ENCODE measurements at regions not wholly inside any gene's neighbourhood (a gene's known extent, or its start where the extent isn't known, plus 50 kb on each side); places are given as distances from the start of the nearest gene placed in this dataset.
"Not testable (repeated sequence)": the region's sequence is repeated elsewhere in the genome, so short reads cannot be mapped to it uniquely, and the experiment has no call there.

DNA sequence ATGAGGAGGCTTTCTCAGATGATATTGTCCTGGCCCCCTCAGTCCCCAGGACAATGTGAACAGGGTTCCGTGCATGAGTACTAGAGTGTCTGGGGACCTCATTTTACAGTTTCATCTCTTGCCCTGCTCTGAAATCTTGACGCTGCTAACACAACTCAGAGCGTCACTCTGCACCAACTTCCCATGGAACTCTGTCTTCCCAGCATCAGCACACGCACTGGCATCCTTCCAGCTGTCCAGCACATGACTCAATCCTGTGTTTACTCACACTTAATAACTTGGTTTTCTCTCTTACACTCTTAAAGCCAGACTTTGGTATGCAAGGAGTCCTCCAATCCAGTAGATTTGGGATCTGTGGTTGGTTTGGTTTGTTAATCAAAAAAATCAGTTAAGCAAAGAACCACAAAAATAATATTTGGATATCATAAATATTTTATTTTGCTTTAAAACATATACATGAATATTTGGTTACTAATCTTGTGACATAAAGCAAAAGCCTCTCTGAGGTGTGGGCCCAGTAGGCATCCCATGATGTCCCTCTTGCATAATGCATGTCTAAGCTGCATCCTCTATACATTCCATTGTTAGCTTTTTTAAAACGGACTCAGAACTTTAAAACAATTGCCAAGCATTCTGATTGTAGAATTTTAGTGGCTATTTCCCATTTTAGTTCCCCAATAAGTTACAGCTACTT is 131.0 kb downstream of the CXCL12 start:
- H3K9me3 Mint-ChIP-seq (ENCODE audit: unreplicated experiment) = no peaks in the 10 kb centered on the region
- peaks cover 33% of the 10 kb centered on the region for H3K27me3 Mint-ChIP-seq (ENCODE audit: unreplicated experiment)
- H3K36me3 Mint-ChIP-seq (ENCODE audit: unreplicated experiment) = no peaks in the 10 kb centered on the region
- no peak overlapping the region for H3K4me3 Mint-ChIP-seq (ENCODE audit: unreplicated experiment)
- H3K4me1 Mint-ChIP-seq (ENCODE audit: unreplicated experiment) = peaks cover 12% of the 10 kb centered on the region
- TF ChIP-seq, protein P1, sequence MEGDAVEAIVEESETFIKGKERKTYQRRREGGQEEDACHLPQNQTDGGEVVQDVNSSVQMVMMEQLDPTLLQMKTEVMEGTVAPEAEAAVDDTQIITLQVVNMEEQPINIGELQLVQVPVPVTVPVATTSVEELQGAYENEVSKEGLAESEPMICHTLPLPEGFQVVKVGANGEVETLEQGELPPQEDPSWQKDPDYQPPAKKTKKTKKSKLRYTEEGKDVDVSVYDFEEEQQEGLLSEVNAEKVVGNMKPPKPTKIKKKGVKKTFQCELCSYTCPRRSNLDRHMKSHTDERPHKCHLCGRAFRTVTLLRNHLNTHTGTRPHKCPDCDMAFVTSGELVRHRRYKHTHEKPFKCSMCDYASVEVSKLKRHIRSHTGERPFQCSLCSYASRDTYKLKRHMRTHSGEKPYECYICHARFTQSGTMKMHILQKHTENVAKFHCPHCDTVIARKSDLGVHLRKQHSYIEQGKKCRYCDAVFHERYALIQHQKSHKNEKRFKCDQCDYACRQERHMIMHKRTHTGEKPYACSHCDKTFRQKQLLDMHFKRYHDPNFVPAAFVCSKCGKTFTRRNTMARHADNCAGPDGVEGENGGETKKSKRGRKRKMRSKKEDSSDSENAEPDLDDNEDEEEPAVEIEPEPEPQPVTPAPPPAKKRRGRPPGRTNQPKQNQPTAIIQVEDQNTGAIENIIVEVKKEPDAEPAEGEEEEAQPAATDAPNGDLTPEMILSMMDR (IDR thresholded peaks at IDR 0.05) = no peak
- H3K27ac Mint-ChIP-seq (ENCODE audit: unreplicated experiment) = no peak overlapping the region
- no peak for DNase-seq (ENCODE audit: extremely low spot score, unreplicated experiment)

DNA sequence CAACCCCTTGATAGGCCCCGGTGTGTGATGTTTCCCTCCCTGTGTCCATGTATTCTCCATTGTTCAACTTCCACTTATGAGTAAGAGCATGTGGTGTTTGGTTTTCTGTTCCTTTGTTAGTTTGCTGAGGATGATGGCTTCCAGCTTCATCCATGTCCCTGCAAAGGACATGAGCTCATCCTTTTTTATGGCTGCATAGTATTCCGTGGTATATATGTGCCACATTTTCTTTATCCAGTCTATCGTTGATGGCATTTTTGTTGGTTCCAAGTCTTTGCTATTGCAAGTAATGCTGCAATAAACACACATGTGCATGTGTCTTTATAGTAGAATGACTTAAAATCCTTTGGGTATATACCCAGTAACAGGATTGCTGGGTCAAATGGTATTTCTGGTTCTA is 132.3 kb downstream of the CXCL12 start:
- H3K27me3 Mint-ChIP-seq (ENCODE audit: unreplicated experiment) = peaks cover 40% of the 10 kb centered on the region
- H3K36me3 Mint-ChIP-seq (ENCODE audit: unreplicated experiment); H3K4me3 Mint-ChIP-seq (ENCODE audit: unreplicated experiment); H3K9me3 Mint-ChIP-seq (ENCODE audit: unreplicated experiment); DNase-seq (ENCODE audit: extremely low spot score, unreplicated experiment); H3K27ac Mint-ChIP-seq (ENCODE audit: unreplicated experiment): not testable (repeated sequence)
- H3K4me1 Mint-ChIP-seq (ENCODE audit: unreplicated experiment) = peaks cover 12% of the 10 kb centered on the region

DNA sequence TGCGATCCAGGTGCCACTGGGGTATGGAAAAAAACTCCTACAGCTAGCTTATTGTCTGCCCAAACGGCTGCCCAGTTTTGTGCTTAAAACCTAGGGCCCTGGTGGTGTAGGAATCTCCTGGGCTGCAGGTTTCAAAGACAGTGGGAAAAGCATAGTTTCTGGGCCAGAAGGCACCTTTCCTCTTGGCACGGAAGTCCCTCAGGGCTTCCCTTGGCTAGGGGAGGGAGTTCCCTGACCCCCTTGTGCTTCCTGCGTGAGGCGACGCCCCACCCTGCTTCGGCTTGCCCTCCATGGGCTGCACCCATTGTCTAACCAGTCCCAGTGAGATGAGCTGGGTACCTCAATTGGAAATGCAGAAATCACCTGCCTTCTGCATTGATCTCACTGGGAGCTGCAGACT is 135.0 kb downstream of the CXCL12 start:
- Mint-ChIP-seq H3K4me1 (ENCODE audit: unreplicated experiment) (peaks cover 12% of the 10 kb centered on the region), H3K27me3 (ENCODE audit: unreplicated experiment) (peaks cover 45% of the 10 kb centered on the region)
- DNase-seq (ENCODE audit: extremely low spot score, unreplicated experiment); H3K4me3 Mint-ChIP-seq (ENCODE audit: unreplicated experiment); H3K9me3 Mint-ChIP-seq (ENCODE audit: unreplicated experiment); H3K36me3 Mint-ChIP-seq (ENCODE audit: unreplicated experiment); H3K27ac Mint-ChIP-seq (ENCODE audit: unreplicated experiment): not testable (repeated sequence)

DNA sequence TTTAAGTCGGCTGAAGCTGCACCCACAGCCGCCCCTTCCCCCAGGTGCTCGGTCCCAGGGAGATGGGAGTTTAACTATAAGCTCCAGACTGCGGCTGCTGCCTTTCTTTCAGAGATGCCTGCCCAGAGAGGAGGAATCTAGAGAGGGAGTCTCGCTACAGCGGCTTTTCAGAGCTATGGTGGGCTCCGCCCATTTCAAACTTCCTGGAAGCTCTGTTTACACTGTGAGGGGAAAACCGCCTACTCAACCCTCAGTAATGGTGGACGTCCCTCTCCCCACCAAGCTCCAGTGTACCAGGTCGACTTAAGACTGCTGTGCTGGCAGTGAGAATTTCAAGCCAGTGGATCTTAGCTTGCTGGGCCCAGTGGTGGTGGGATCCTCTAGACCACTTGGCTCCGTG is 135.4 kb downstream of the CXCL12 start:
- Mint-ChIP-seq H3K27me3 (ENCODE audit: unreplicated experiment) (peaks cover 45% of the 10 kb centered on the region), H3K4me1 (ENCODE audit: unreplicated experiment) (peaks cover 12% of the 10 kb centered on the region), H3K36me3 (ENCODE audit: unreplicated experiment) (no peaks in the 10 kb centered on the region), H3K27ac (ENCODE audit: unreplicated experiment) (no peak overlapping the region), H3K9me3 (ENCODE audit: unreplicated experiment) (no peaks in the 10 kb centered on the region), H3K4me3 (ENCODE audit: unreplicated experiment) (no peak overlapping the region)
- TF ChIP-seq, protein P1 (IDR thresholded peaks at IDR 0.05) = no peak
- no peak for DNase-seq (ENCODE audit: extremely low spot score, unreplicated experiment)

DNA sequence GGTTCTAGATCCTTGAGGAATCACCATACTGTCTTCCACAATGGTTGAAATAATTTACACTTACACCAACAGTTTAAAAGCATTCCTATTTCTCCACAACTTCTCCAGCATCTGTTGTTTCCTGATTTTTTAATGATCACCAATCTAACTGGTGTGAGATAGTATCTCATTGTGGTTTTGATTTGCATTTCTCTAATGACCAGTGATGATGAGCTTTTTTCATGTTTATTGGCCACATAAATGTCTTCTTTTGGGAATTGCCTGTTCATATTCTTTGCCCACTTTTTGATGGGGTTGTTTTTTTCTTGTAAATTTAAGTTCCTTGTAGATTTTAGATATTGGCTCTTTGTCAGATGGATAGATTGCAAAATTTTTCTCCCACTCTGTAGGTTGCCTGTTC is 138.2 kb downstream of the CXCL12 start:
- DNase-seq (ENCODE audit: extremely low spot score, unreplicated experiment); H3K4me3 Mint-ChIP-seq (ENCODE audit: unreplicated experiment); H3K27ac Mint-ChIP-seq (ENCODE audit: unreplicated experiment); H3K4me1 Mint-ChIP-seq (ENCODE audit: unreplicated experiment); H3K36me3 Mint-ChIP-seq (ENCODE audit: unreplicated experiment); H3K9me3 Mint-ChIP-seq (ENCODE audit: unreplicated experiment): not testable (repeated sequence)
- peaks cover 54% of the 10 kb centered on the region for H3K27me3 Mint-ChIP-seq (ENCODE audit: unreplicated experiment)

DNA sequence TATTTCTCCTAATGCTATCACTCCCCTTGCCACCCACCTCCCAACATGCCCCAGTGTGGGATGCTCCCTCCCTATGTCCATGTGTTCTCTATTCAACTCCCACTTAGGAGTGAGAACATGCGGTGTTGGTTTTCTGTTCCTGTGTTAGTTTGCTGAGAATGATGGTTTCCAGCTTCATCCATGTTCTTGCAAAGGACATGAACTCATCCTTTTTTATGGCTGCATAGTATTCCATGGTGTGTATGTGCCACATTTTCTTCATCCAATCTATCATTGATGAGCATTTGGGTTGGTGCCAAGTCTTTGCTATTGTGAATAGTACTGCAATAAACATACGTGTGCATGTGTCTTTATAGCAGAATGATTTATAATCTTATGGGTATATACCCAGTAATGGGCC is 138.6 kb downstream of the CXCL12 start:
- not testable (repeated sequence) for H3K4me1 Mint-ChIP-seq (ENCODE audit: unreplicated experiment); H3K4me3 Mint-ChIP-seq (ENCODE audit: unreplicated experiment); H3K9me3 Mint-ChIP-seq (ENCODE audit: unreplicated experiment); H3K27ac Mint-ChIP-seq (ENCODE audit: unreplicated experiment); DNase-seq (ENCODE audit: extremely low spot score, unreplicated experiment); H3K36me3 Mint-ChIP-seq (ENCODE audit: unreplicated experiment)
- peaks cover 53% of the 10 kb centered on the region for H3K27me3 Mint-ChIP-seq (ENCODE audit: unreplicated experiment)

DNA sequence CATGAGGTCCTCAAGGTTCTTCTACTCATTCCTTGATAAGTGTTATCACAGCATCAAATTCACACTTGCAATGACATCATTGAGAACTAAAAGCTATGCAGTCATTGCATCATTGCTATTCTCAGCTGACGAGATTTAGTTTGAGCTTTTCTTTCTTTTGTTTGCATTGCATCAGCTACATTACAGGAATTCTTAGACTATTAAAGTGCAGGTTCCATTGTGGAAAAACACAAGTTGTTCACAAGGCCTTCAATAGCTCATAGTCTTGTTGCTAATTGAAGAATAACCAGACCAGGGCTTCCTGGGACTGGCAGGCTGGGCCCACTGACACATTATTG is 139.3 kb downstream of the CXCL12 start:
- Mint-ChIP-seq H3K27ac (ENCODE audit: unreplicated experiment) (no peak overlapping the region), H3K36me3 (ENCODE audit: unreplicated experiment) (no peaks in the 10 kb centered on the region), H3K4me3 (ENCODE audit: unreplicated experiment) (no peak overlapping the region), H3K9me3 (ENCODE audit: unreplicated experiment) (no peaks in the 10 kb centered on the region), H3K4me1 (ENCODE audit: unreplicated experiment) (no peaks in the 10 kb centered on the region), H3K27me3 (ENCODE audit: unreplicated experiment) (peaks cover 49% of the 10 kb centered on the region)
- TF ChIP-seq, protein P1 (IDR thresholded peaks at IDR 0.05) = no peak
- DNase-seq (ENCODE audit: extremely low spot score, unreplicated experiment) = no peak

All from osteocyte (in vitro differentiated cells).